ENCODE measurements at regions not wholly inside any gene's neighbourhood (a gene's known extent, or its start where the extent isn't known, plus 50 kb on each side); places are given as distances from the start of the nearest gene placed in this dataset.
"Not testable (repeated sequence)": the region's sequence is repeated elsewhere in the genome, so short reads cannot be mapped to it uniquely, and the experiment has no call there.

DNA sequence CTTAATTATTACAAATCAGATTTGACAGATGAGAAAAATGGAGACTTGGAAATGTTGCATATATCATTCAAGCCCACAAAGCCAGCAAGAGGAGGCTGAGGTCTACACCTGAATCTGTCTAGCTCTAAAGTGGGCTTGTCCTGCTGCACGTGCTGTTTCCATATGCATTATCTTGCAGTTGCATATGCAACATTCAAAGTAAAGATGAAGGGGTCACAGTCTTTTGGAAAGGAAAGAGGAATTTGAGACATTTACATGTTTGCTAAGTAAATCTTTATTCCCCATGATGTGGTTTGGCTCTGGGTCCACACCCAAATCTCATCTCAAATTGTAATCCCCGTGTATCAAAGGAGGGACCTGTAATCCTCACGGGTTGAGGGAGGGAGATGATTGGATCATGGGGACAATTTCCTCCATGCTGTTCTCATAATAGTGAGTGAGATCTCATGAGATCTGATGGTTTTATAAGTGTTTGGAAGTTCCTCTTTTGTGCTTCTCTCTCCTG lies 98.3 kb downstream of the BACH1 start:
- no peak for DNase-seq (ENCODE audit: low spot score)

GRCh38 chr21:29403301-29403700 lies 104.6 kb downstream of the BACH1 start:
- no peak for DNase-seq (ENCODE audit: low spot score)

DNA sequence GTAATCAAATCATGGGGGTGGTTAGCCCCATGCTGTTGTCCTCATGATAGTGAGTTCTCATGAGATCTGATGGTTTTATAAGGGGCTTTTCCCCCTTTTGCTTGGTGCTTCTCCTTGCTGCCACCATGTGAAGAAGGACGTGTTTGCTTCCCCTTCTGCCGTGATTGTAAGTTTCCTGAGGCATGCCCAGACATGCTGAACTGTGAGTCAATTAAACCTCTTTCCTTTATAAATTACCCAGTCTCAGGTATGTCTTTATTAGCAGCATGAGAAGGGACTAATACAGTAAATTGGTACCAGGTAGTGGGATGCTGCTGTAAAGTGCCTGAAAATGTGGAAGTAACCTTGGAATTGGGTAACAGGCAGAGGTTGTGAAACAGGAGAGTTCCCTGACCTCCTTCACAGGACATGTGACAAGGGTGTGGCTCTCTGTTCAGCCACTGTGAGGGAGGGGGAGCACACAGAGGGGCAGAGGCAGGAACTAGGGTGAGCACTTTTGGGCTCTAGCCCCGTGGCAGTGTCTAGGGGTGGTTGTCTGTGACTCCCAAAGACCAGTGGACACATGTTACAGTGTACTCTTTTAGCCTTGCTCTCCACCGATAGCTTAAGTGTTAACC lies 105.3 kb downstream of the BACH1 start:
- DNase-seq (ENCODE audit: low spot score): no peak

- DNase-seq (ENCODE audit: low spot score): no peak
Measured at GRCh38 chr21:29405503-29406122, 106.9 kb downstream of the BACH1 start.

DNA sequence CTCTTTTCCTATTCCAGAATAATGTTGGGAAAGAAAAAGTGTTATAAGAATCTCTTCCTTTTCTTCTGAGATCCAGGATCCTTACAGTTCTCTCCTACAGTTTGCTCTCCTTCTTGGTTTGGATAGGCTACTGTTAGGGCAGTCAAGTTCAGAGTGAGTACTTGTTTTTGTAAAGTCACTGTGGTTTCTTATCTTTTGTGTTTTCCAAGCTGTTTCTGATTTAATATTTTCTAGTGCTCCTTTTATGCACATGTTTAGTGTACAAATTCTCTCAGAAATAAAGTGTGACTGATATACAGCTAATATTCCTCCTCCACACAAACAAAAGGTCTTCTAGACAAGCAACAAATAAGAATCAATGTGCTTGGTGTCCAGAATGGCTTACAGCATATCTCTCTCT lies 107.7 kb downstream of the BACH1 start:
- no peak for DNase-seq (ENCODE audit: low spot score)

DNA sequence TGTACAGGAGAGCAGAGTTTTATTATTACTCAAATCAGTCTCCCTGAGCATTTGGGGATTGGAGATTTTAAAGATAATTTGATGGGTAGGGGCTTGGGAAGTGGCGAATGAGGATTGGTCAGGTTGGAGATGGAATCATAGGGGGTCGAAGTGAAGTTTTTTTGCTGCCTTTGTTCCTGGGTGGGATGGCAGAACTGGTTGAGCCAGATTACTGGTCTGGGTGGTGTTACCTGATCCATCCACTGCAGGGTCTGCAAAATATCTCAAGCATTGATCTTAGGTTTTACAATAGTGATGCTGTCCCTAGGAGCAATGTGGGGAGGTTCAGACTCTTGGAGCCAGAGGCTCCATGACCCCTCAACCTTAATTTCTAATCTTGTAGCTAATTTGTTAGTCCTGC lies 108.8 kb downstream of the BACH1 start:
- DNase-seq (ENCODE audit: low spot score): no peak

DNA sequence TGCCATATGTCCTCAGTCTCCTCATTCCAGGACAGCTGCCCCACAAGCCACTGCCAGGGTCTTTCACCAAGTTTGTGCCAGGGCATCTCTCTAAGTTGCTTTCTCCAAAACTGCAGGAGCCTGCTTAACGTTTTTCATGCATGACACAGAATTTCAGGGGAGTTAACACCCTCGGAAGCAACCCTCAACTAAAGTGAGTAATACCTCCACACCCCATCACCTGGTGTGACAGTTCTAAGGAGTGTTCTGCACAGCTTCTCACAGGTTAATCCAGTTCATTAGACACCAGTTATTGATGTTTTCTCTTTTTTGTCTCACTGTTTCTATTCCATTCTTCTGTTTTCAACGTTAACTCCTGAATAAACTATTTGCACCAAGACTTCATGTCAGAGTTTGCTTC lies 115.0 kb downstream of the BACH1 start:
- no peak for DNase-seq (ENCODE audit: low spot score)

- no peak for DNase-seq (ENCODE audit: low spot score)
Measured at GRCh38 chr21:29416268-29416667, 117.5 kb downstream of the BACH1 start.

- no peak for DNase-seq (ENCODE audit: low spot score)
Measured at GRCh38 chr21:29418813-29419212, 120.1 kb downstream of the BACH1 start.

- DNase-seq (ENCODE audit: low spot score): no peak
Measured at GRCh38 chr21:29419422-29419821, 120.7 kb downstream of the BACH1 start.

- no peak for DNase-seq (ENCODE audit: low spot score)
Measured at GRCh38 chr21:29423099-29423870, 124.6 kb downstream of the BACH1 start.

GRCh38 chr21:29424728-29425127 lies 126.0 kb downstream of the BACH1 start:
- DNase-seq (ENCODE audit: low spot score): no peak

GRCh38 chr21:29429218-29429617 lies 130.5 kb downstream of the BACH1 start:
- DNase-seq (ENCODE audit: low spot score): no peak

- no peak for DNase-seq (ENCODE audit: low spot score)
Measured at GRCh38 chr21:29430030-29430429, 131.3 kb downstream of the BACH1 start.

DNA sequence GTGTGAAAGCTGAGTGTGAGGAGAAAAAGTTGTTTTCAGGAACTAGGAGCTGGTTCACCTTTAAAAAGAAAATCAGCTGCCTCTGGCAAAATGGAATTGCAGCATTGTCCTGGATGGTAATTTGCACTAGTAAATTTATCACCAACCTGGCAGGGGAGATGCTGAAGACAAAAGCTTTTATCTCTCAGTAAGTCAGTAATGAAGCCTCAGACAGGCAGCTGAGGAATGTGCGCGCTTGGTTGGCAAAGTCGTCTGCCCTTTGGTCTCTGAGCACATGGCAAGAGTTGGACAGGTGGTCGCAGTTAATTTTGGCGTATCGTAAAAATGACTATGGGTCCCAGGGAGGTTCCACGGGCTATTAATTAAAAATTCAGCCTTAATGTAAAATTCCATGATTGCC lies 131.9 kb downstream of the BACH1 start:
- no peak for DNase-seq (ENCODE audit: low spot score)

DNA sequence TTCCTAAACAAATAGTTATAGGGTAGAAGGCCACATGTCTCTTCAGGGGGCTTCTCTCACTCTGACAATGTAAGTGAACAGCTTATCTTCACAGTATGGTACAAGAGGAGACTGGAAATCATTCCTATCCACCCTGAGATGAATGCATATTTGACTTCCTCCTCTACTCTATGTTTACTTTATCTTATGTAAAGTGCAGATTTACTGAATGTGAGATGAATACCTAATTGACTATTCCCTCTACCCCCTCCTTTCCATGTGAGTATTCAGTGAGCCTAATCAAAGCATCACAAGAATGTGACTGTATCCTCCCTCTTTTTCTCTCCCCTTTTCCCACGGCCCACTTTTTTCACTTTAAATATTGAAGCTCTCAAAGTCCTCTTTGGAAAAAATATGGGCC lies 132.5 kb downstream of the BACH1 start:
- DNase-seq (ENCODE audit: low spot score): no peak

- DNase-seq (ENCODE audit: low spot score): no peak
Measured at GRCh38 chr21:29431680-29432079, 133.0 kb downstream of the BACH1 start.

- no peak for DNase-seq (ENCODE audit: low spot score)
Measured at GRCh38 chr21:29433366-29434059, 134.8 kb downstream of the BACH1 start.

GRCh38 chr21:29434081-29434480 lies 135.4 kb downstream of the BACH1 start:
- no peak for DNase-seq (ENCODE audit: low spot score)

DNA sequence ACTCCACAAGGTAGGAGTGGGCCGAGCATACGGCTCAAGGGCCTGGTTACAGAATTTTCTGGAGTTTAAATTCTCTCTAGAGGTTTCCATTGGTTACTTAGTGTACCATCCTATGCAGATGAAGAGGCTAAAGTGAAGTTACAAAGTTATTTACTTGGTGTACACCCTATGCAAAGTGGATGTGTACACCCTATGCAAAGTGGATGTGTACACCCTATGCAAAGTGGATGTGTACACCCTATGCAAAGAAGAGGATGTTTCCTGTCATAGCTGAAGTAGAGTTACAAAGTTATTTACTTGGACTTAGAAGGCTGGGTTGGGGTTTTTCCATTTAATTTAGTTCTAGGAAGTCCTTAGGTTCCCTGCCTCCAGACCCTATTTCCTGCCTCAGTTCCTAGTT lies 136.3 kb downstream of the BACH1 start:
- DNase-seq (ENCODE audit: low spot score): not testable (repeated sequence)

DNA sequence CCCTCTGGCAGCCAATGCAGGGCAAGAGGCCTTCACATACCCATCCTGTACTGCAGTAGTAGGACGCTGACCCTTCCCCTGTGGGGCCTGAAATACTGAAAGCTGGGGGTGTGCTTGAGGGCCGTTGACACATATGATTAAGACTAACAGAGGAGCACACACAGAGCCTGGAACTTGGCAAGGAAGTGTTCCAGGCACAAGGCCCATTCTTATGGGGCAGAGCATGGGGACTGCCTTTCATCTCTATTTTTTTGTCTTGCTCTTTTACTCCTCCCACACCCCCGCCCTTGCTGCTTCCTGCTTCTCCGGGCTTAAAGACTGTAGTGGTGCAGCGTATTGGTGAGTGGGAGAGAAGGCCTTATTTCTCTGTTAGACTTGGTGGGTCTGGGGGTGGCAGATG lies 137.4 kb downstream of the BACH1 start:
- no peak for DNase-seq (ENCODE audit: low spot score)

GRCh38 chr21:29436650-29437049 lies 137.9 kb downstream of the BACH1 start:
- DNase-seq (ENCODE audit: low spot score): no peak

- no peak for DNase-seq (ENCODE audit: low spot score)
Measured at GRCh38 chr21:29441651-29442050, 142.9 kb downstream of the BACH1 start.

All from globus pallidus (tissue), 1 donor.